Stimulated activated CD4-positive, alpha-beta T cell treated with anti-CD3 and anti-CD28 coated beads, Interleukin-15, amount 100 ng/mL, for 48 hours (primary cell): ENCODE measurements at regions not wholly inside any gene's neighbourhood (a gene's known extent, or its start where the extent isn't known, plus 50 kb on each side); places are given as distances from the start of the nearest gene placed in this dataset.
"Not testable (repeated sequence)": the region's sequence is repeated elsewhere in the genome, so short reads cannot be mapped to it uniquely, and the experiment has no call there.

Experiments
- DNase-seq, 2 donors: peaks; one replicate each; pipeline ENCODE4 v3.0.0-alpha.2; 2020; ENCODE audit warnings: low read depth in 2 of 2

DNA sequence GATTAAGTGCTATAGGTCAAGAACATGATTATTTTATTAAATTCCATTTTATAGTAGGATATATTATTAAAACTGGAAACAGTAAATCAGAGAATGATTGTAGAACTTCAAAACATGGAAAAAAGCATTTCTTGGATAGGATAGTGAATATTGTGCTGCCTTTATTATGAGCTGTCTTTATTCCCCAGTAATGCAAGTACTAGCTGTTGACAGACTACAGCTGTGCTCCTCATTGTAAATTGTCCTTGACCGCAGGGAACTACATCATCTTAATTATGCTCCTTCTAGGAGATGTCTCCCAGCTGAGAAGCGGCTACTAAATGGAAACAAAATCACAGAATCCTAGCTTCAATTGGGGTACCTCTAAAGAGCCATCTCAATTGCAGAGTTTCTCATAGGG lies 1457.2 kb upstream of the PCDH7 start:
- no peak for DNase-seq

DNA sequence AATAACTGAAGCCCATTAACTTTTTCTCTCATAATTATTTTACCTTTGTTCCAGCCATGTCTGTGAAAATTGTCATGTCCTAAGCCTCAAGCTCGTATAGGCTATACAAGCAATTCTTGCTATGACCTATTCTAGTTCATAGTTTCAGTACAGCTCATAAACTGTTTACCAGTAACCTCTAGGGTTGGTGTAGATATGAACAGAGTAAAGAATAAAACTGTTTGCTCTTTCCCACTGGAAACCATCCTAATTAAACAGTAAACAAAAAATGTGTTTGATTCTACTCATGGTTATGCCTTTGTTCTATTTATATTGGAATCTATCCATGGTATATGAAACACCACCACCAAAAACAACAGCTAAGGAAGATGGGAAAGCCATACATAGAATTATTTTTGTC lies 1444.0 kb upstream of the PCDH7 start:
- no peak for DNase-seq

DNA sequence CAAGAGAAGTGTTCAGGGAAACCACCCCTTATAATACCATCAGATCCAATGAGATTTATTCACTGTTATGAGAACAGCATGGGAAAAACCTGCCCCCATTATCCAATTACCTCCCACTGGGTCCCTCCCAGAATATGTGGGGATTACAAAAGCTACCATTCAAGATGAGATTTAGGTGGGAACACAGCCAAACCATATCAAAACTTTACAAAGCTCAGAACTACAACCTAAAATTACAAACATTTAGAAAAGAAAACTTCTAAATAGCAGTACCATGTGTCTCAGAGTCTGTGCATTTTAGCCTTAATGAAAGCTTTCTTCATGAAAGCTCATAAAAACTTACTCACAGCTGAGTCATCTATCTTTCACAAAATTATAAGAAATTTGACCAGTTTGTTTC lies 1442.8 kb upstream of the PCDH7 start:
- no peak for DNase-seq

DNA sequence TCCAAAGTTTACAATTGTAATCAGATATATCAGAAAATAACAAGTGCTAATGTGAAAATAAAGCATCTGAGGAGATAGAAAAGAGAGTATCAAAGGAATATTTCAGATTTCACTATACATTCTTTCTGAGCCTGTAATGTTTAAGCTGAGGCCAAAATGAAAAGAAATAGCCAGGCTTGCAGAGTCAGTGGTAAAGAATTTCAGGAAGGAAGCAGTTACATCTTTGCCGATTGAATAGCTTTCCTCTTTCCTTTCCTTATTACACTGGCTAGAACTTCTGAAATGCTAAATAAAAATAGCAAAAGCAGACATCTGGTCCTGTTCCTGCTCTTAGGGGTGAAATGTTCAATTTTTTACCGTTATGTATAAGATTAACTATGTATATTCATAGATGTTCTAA lies 1441.6 kb upstream of the PCDH7 start:
- DNase-seq = no peak

DNA sequence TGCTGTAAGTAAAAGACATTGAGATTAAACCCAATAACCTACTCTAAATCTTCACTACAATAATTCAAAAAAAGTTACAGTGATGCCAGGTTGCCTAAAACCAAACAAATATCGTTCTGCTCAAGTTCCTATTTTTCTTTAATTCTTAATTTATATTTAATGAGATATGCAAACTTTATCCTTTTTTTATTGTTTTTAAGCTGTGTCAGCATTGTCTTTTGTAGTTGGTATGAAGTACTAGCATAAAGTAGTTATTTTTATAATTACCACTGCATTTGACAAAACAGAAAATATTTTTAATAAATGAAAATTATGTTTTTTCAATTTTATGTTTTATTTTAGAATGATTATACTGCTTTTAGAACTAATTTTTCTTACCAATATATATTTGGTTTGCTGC lies 1431.1 kb upstream of the PCDH7 start:
- DNase-seq = no peak

DNA sequence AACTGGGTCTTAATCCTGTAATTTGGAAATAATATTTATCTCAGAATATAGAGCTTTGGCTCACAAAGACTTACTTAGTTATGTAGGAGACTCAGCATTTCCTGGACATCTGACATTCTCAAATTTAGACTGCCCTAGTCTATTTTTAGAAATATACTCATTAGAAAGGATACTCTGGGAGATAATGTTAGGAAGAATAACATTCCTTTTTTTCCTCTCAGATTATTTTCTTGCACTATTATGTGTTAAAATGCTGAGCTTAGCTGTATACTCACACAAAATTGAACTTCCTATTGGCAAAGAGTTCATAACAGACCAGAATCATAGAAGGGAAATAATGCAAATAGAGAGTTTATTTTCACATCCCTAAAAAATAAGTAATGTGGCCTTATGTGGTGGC lies 1424.9 kb upstream of the PCDH7 start:
- DNase-seq = no peak

DNA sequence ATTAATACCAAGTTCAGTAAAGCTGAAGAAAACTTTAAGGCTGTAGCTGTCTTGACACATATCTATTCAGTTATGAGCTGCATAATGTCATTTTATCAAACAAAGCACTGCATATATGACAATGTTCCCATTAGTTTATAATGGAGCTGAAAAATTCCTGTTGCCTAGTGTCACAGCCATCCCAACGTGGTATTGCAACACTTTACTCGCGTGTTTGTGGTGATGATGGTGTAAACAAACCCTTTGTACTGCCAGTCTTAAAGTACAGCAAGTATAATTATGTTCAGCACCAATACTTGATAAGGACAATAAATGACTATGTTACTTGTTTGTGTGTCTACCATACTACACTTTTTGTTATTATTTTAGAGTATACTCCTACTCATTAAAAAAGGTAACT lies 1415.6 kb upstream of the PCDH7 start:
- no peak for DNase-seq

DNA sequence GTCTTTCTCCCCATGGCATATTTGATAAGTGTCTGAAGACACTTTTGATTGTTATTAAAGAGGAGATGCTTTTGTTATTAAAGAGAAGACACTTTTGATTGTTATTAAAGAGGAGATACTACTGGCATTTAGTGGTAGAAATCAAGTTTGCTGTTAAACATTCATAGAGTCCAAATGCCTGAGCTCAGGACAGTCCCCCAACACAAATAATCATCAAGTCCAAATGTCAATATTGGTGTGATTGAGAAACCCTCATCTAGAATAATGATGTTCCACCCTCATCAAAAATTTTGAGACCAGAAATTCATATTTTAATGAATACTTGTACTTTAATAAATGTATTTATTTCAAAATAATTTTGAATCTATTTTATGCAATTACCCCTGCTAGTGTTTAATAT lies 1412.9 kb upstream of the PCDH7 start:
- no peak for DNase-seq

DNA sequence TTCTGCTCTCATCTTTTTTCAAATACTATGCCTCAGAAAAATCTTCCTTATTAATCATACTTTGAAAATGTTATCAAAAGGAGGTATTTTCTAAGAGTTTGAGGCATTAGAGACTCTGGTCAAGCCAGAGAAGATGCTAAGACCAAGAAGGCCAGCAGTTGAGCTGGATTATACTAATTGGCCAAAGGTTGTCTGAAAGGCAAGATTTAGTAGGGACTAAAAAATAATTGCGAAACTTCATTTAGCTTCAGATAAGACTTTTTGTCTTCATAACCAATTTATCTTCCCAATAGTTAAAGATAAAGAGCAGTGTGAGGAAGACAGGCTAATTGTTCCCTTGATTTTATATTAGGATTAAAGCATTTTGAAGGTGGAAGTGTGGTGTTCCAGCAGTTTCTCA lies 1412.4 kb upstream of the PCDH7 start:
- no peak for DNase-seq

DNA sequence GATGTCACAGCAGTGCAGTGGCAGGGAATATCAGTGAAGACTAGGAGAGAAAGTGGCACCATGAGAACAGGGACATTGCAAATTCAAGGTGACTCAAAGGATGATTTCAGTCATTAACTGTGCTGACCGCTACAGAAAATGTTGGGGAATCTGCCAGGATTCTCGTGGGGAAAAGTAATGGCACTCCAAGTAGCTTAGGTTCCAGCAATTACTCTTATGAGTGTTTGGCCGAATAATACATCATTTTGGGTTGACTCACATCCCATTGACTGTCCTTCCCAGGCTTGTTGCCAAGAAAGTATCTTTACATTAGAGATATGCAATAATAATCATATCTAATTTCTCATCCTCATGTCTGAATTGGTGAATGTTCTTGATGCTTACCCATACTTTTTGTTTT lies 1411.1 kb upstream of the PCDH7 start:
- no peak for DNase-seq

DNA sequence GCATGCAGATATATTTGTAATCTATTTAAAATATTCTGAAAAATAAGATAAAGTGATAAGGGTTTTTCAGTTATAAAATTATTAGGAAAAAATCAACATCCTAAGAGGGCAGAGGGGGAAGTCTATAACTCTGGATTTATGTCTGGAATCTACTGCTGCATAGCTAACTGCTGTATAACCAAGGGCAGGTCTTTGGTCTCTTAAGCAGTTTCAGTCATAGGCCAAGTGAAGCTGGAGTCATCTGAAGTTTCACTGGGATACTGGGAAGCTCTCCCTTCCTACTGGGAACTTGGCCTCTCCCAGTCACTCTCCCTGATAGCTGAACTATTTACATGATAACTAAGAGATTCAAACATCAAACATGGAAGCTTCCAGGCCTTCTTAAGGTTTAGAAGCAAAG lies 1409.9 kb upstream of the PCDH7 start:
- DNase-seq = no peak

DNA sequence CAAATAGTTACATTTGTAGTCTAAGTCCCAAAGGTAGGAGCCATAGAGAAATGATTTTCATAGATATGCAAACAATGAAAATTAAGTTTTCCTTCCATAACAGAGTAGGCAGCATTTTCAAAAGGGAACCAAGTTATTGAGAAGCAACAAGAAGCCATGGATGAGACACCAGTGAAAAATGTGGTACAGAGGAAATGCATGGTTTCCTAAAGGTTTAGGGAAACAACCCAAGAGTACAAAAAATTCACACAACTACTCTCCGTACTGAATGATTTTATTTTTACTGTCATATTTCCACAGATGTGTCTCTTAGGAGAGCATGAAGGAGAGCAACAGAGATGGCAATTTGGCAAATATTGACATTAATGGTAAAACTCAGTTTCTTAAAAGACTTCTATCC lies 1408.9 kb upstream of the PCDH7 start:
- DNase-seq = no peak

DNA sequence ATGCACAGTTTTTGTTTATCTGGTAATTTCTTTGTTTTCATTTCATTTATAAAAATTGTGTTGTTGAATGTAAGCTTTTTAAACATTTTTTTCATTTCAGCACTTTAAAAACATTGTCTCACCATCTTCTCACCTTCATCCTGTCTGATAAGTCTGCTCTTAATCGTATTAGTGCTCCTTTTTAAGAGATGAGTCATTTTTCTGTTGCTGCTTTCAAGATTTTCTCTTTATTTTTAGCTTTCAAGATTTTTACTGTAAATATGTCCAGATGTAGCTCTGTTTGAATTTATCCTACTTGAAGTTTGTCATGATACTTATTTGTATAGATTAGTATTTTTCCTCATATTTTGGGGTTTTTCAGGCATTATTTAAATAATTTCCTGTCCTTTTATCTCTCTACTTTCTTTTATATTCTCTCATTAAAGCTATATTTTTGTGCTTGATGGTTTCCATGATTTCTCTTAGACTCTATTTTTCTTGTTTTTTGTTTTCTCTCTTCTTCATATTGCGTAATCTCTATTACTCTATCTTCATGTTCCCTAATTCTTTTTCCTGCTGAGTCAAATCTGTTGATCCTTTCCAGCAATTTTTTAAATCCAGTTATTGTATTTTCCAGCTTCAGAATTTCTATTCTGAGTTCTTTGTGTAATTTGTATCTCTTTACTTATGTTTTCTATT lies 1400.4 kb upstream of the PCDH7 start:
- no peak for DNase-seq

DNA sequence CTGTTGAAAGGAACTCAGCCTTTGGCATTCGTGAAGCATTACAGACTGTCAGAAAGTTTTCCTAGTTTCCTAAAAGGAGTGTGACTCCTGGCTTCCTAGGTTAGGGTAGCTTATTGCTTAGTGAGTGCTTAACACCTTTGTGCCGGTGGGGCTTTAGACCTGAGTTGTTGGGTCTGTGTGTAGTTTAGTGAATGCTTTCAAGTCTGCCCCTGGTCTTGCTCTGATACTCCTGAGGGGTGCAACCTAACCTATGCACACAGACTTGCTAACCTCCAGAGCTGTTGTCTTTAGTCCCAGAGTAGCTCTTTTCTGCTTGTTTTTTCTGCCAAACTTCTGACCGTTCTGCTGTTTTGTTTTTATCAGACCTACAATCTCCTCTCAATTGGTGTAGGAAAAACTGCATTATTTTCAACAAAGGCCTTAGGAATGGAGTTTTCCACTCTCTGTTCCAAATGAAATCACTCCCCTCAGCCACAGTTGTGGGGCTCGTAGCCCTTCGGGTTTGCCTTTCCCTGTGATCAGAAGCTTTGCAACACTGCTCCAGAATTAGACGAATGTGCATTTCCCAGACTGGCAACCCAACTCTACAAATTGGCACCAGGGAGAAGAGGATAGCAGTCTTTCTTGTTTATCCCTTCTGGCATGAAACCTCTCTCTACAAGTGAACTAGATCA lies 1399.1 kb upstream of the PCDH7 start:
- no peak for DNase-seq

DNA sequence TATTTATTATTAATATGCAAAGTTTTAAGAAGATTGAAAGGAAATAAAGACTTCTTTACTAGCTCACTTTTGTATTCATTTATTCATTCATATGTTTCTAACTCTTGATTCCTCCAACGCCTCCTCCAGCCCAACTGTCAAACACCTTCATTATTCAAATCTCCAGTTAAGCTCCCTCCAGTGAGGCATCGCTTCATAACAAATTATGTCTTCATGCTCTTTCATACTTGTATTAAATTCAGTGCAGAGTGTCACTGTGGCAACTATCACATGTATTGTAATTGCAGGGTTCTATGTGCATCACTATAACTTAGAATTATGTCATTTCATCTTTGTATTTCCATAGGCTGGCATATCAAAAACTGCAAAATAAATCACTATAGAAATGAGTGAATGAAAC lies 1394.2 kb upstream of the PCDH7 start:
- no peak for DNase-seq

DNA sequence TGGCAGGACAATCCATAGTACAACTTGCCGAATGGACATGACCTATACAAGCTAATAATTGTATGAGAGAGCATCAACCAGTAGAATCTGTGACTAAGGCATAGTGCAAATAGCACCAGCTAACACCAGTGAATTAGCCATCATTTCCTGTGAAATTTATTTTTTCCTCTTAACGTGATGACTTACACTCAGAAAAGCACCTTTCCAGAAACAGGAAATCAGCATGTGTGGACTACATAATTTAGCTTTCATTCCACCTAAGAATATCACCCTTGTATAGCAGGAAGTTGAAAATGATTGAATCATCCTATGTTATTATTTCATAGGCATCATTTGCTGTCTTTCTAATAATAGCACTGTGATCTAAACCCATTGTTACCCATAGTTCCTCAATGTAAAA lies 1393.4 kb upstream of the PCDH7 start:
- DNase-seq = no peak

DNA sequence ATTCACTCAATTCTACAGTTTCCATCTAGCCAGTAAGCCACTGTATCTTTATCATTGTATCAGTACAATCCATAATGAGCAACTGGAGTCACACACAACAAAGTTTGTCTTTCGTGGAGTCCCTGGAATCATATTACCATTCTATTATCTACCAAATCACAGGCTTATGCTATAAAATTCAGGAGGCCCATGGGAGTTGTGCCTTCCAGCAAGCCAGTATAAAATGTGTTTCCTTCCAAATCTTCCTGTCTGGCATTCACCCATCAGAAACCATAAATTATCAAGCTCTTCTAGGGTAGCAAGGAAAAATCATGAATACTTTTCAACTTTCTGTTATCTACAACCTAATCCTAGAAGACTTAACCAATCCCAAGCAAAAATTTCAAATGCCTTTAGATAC lies 1383.3 kb upstream of the PCDH7 start:
- no peak for DNase-seq

DNA sequence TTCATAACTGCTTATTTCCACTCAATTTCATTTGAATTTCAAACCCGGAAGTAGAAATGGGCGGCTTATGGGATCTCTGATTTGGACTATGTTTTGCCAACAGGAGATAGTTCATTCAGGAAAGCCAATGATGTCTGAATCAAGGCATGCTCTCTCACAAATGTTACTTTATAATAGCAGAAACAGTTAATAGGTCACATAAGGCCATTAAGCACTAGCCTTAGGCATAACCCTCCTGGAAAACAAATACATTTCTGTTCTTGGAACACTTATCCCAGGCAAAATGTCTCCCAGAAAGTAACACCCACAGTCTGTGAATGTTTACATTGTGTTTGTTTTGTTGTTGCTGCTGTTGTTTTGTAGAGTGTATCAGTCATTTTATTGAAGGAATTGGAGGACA lies 1347.2 kb upstream of the PCDH7 start:
- no peak for DNase-seq

DNA sequence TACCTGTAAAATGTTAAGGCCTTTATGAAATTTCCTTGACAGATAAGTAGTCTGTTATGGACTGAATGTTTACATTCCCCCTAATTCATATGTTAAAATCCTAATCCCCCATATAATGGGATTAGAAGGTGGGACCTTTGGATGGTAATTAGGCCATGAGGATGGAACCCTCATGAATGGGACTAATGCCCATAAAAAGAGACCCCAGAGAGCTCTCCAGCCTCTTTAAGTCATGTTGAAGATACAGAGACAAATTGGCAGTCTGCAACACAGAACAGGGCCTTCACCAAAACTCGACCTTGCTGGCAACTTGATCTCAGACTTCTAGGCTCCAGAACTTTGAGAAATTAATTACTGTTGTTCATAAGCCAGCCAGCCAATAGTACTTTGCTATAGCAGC lies 1344.5 kb upstream of the PCDH7 start:
- no peak for DNase-seq

DNA sequence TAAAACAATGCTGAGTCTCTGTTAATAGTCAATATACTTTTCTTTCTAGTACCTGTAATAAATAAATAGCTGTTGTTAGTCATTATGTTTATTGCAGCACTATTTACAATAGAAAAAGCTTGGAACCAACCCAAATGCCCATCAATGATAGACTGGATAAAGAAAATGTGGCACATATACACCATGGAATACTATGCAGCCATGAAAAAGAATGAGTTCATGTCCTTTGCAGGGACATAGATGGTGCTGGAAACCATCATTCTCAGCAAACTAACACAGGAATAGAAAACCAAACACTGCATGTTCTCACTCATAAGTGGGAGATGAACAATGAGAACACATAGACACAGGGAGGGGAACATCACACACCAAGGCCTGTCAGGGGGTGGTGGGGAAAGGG lies 1341.9 kb upstream of the PCDH7 start:
- not testable (repeated sequence) for DNase-seq

DNA sequence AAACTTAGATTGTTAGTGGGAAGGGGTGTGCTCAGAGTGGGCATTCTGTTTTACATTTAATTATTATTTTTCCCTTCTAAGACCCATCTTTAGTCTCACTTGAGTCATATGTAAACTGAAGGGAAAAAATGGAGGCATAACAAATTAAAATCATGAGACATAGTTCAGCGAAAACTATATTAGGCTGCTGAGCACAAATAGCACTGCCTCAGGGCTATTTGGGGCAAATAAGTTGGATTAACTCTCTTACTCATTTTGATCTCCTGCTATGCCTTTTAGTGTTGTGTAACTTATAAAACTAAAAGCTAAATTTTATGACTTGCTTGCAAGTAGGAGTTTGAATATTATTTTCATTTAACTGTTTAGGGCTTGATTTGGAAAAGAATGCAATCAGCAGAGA lies 1329.2 kb upstream of the PCDH7 start:
- DNase-seq = no peak

DNA sequence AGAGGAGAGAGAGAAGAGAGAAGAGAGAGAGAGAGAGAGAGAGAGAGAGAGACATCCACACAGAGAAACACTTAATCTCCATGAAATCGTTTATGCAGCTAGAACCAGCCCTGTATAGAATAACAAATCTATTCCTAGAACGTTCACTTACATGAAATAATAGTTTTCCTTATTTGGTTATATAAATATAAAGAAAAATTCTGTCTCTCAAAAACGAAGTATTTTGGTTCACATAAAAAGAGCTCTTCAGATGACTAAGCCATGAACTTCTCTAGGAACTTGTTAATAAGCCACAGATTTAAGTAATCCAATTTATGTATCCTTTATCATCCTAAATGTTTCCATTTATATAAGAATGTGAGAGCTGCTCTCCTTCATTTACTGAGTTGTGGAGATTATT lies 1315.1 kb upstream of the PCDH7 start:
- DNase-seq = no peak

DNA sequence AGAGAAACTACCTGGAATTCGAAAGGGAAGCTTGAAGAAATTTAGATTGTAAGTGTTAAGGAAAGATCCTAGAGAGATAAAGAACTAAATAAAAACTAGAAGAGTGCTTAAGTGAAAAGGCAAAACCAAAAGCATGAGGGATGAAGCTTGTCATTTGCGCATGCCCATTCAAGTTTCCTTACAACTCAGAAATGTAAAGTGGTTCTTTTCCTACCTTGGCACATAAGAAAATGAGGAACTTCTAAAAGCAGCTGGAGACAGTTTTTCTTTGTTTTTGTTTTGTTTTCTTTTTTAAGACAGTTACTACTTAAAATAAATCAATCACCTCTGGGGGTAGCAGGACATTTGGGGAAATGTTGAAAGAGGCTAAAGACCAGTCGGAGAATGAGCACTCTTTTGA lies 1304.4 kb upstream of the PCDH7 start:
- DNase-seq = no peak
